HepG2 (cell line): ENCODE measurements at regions not wholly inside any gene's neighbourhood (a gene's known extent, or its start where the extent isn't known, plus 50 kb on each side); places are given as distances from the start of the nearest gene placed in this dataset.
"Not testable (repeated sequence)": the region's sequence is repeated elsewhere in the genome, so short reads cannot be mapped to it uniquely, and the experiment has no call there.

Source experiments
- JUND ChIP-seq: sonication (generic); formaldehyde crosslinking; IDR thresholded peaks from 2 replicates; pipeline ENCODE4 v1.8.0; 2022; ENCODE audit warnings: mild to moderate bottlenecking, missing genetic modification reagents
- TCF7L2 ChIP-seq: IDR thresholded peaks from 2 replicates; pipeline ENCODE4 v1.6.1; 2011; ENCODE audit warnings: mild to moderate bottlenecking, low read depth, low read length, moderate library complexity

- TF ChIP-seq JUND, TCF7L2: not testable (repeated sequence)
Observed at GRCh38 chr5:34243802-34244201, 200.8 kb upstream of the C1QTNF3 start.
